ENCODE measurements at regions not wholly inside any gene's neighbourhood (a gene's known extent, or its start where the extent isn't known, plus 50 kb on each side); places are given as distances from the start of the nearest gene placed in this dataset.

DNA sequence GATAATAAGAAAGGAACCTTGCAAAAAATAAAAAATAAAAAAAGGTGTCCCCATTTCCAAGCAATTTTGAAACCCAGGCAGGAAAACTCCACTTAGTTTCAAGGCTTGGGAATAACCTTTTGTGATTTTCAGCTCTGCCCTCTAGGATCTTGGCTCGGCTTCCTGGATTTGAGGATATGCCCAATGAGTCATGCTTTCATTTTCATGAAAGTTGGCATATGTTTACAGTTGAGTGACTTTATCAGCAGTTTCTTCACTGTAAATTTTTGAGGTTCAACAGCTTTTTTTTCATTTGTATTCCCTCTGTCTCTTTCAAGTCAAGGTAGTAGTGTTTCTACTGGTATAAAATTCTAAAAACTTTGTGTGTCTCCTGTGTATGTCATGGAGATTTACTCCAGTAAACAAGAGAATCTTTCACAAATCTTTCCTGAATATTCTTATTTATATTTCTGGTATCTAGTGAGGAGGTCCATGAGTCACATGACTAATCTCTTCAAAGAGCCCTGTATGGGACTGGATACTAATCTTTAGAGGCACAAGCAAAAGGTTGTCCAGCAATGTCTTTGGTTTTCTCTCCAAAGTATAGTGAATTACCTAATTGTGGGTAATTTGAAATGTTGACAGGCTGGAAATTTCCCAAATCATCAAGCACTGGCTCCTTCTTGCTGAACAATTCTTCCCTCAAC lies 335.3 kb downstream of the BRINP2 start:
- TF ChIP-seq POLR2A (IDR thresholded peaks at IDR 0.05) (no peak), CTCF (IDR thresholded peaks at IDR 0.05) (no peak), POLR2AphosphoS5 (IDR thresholded peaks at IDR 0.05) (no peak)
